HUDEP-2 (cell line): ENCODE measurements at regions not wholly inside any gene's neighbourhood (a gene's known extent, or its start where the extent isn't known, plus 50 kb on each side); places are given as distances from the start of the nearest gene placed in this dataset.

ENCODE experiments used
- DNase-seq, 76 experiments: peaks; one replicate each; lab custom pipeline; 2025; ENCODE audit not compliant: unreplicated experiment in 76 of 76; lab: John Stamatoyannopoulos, UW

- no peak for DNase-seq
These were observed 324.4 kb downstream of the PRELID2 start for GRCh38 chr5:145510769-145511168.

DNA sequence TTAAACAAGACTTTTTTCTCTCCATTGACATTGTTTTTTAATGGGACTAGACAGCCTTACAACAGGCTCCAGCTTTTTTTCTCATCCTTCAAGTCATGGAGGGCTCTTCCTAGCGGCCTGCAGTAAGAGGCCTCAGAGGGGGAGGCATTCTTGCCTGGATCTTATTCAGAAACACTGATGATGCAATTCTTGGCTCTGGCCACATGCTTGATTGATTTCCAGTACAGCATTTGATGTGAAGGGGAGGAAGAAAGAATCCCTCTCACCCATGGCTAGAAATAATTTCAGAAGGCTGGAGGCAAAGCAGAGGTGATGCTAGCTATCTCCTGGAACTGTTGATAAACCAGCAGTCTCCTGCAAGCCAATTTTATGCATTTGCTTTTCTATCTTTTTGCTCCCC, 324.8 kb downstream of the PRELID2 start:
- DNase-seq, result no peak

DNA sequence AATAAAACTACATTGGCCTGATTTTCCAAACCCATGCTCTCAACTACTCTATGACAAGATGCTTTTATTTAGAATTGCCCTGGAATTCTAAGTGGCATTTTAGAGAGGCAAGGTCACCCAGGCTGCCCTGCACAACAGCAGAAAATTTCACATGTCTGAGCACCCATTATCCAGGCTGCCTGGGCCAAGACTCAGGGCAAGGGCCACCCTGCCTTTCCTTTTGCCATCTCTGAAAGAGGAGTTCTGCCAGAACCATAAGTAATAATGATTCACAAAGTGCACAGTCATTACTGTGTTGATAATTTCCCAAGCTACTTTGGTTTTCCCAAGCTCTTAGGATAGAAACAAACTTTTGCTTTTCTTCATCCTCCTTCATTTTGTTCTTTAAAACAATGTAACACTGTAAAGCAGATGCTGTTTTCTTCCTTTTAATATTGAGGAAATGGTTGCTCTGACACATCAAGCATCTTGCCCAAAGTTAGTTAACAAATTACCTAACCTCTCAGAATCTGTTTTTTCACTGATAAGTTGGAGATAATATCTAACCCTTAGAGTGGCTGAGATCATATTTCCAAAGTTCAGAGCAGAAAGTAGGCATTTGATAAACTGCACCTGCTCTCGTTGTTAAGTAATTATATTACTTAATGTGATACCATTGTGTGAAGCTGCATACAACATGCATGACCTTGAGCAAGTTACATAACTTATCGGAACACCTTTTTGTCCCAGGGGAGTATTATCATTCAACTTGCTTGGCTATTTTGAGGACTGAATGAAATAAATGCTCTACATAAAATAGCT, 325.6 kb downstream of the PRELID2 start:
- no peak for DNase-seq

GRCh38 chr5:145506185-145506850, 328.8 kb downstream of the PRELID2 start:
- no peak for DNase-seq

GRCh38 chr5:145502906-145503305, 332.2 kb downstream of the PRELID2 start:
- DNase-seq, result no peak

GRCh38 chr5:145500710-145501109, 334.4 kb downstream of the PRELID2 start:
- no peak for DNase-seq

DNA sequence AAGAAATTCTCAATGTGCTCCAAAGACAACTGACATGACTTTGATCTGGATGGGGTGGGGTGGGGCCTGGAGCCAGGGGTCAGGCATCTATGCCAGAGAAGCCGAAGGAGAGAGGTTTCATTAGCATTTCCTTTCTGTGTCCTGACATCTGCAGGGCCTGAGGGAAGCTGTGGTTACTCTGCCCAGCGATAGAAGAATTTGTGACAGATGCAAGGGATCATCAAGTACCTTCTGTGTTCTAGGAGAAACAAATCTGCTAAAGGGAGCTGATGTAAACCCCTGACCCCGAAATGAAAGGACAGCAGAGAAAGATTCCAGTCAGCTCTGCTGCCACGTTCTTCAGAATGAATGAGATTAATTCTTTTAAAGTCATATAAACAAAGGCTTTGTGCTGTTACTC, 335.7 kb downstream of the PRELID2 start:
- no peak for DNase-seq

- DNase-seq, result no peak
These were observed 338.1 kb downstream of the PRELID2 start for GRCh38 chr5:145497052-145497451.

DNA sequence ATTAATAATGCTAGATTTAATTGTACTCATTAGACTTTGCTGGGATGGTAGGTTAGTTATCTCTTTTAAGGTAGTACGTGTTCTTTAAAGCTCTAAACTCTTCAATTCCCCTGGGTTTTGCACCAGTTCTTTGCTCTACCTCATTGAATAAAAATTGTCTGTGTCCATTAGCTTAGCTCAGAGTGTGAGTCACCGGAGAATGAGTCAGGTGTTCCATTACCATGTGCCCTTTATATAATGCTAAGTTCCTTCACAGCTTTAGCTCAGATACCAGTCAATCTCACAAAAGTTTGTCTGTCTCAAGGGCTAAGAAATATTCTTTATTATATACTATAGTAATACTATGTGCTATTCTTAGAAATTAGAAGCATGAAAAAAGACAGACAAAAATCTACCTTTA, 339.4 kb downstream of the PRELID2 start:
- peak in 9 of 76 experiments; percentile 6 to 58 (median 19) for DNase-seq

DNA sequence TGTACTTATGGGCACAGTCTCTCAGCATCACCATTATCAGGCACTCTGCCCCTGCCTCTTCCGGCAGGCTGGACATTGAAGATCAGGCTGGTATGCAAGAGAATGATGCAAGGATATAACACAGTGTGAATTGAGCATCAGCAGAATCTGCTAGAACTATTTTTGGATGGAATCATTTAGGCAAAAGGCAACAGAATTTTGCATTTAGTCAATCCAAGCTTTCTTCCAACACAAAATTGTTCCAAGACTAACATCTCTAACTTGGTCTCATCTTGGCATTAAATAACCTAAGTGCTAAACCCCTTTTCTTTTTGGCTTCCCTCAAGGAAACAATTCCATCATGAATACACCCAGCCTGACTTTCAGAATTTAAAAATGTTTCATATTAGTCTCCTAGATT, 339.9 kb downstream of the PRELID2 start:
- DNase-seq, result no peak

GRCh38 chr5:145493435-145493834, 341.7 kb downstream of the PRELID2 start:
- no peak for DNase-seq

DNA sequence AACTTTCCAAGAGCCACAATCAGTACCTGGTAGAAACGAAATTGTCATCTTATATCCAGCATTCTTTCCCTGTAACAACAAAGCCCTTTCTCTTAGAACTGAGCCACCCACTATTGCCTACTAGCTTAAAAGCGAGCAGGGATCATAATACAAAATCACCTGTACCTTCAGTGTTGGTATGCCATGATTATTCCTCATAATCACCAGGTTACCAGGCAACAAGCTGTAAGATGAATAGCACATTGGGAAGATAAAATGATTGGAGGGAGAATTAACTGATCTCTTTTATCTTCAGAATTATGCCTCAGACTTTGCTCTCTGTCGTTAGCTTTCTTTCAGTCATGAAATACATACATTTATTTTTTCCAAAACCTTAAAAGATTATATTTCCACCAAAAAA, 345.6 kb downstream of the PRELID2 start:
- no peak for DNase-seq

DNA sequence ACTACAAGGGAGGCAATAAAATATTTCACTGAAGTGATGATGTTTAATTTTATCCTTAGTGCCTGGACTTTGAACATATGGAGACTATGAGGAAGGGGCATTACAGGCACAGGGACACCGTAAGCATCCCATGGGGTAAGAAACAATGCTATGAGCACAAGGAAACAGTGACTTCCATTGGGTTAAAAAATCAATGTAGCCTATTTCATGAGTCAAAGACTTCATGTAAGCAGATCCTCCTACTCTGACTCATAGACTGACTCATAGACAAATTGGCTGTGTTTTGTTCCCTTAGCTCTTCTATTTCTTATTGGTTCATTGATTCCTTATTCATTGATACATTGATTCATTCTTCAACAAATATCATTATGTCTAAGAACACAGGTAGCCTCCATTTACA, 351.0 kb downstream of the PRELID2 start:
- no peak for DNase-seq

DNA sequence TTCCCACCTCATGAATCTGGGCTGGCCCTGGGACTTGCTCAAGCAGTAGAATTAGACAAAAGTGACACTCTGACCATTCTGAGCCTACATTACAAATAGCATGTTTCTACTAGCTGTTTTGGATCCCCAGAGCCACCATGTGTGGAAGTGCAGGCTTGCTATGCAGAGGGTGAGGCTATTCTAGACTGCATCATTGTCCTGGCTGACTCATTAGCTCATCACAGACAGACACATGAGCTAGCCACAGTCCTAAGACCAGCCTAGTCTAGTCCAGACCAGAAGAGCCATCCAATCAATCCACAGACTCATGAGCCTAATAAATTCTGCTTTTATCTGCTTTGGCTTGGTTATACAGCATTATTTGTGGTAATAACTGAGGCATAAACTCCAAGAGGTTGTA, 351.9 kb downstream of the PRELID2 start:
- DNase-seq, result no peak

- DNase-seq, result no peak
These were observed 355.3 kb downstream of the PRELID2 start for GRCh38 chr5:145479857-145480256.

GRCh38 chr5:145479271-145479670, 355.9 kb downstream of the PRELID2 start:
- no peak for DNase-seq

DNA sequence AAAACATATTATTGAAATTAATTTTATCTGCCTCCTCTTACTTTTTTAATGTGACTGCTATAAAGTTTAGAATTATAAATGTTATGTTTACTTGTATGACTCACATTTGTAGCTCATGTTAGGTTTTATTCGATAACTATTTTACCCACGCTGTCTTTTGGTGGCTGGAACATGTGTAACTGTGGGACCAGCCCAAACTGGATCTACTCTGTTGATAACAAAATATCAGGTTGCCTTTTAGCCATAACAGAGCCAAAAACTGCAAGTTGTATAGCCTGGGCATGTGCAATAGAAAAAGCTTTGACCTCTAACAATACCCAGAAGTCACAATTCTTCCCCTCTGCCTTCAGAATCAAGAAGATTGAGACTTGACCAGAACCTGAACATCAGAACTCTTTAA, 356.5 kb downstream of the PRELID2 start:
- no peak for DNase-seq

GRCh38 chr5:145473042-145473642, 362.0 kb downstream of the PRELID2 start:
- DNase-seq, result peak in 27 of 76 experiments; percentile 1 to 38 (median 8)

- DNase-seq, result peak in 69 of 76 experiments; percentile 4 to 84 (median 52)
These were observed 363.1 kb downstream of the PRELID2 start for GRCh38 chr5:145471831-145472612.

DNA sequence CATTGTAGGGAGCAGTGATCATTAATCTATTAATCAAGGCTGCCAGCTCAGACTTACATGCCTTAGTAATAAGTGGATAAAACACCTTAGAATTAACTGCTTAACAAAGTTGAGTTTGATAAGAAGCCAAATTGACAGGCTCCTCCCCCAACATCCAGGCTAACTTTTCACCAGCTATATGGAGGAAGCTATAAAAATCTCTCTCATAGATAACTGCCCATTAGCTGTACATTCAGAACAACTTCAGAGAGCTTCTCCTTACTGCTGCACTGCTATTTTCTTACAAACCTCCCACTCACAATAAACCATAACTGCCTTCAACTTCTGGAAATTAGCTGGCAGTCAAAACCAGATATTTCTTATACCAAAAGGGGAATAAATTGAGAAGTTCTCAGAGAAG, 364.1 kb downstream of the PRELID2 start:
- DNase-seq, result peak in 1 of 76 experiments; percentile 3

- DNase-seq, result no peak
These were observed 364.7 kb downstream of the PRELID2 start for GRCh38 chr5:145470396-145470979.
